Brain microvascular endothelial cell (primary cell): ENCODE measurements at regions not wholly inside any gene's neighbourhood (a gene's known extent, or its start where the extent isn't known, plus 50 kb on each side); places are given as distances from the start of the nearest gene placed in this dataset.

Experiments
- DNase-seq: peaks from one replicate; pipeline ENCODE4 v3.0.0-alpha.2; 2020
- H3K27ac ChIP-seq: fragments of 250-450 bp; sonication (Bioruptor Pico); 2 replicates; pipeline ENCODE4 v1.5.1; 2020; ENCODE audit warnings: mild to moderate bottlenecking, moderate library complexity
- H3K27me3 ChIP-seq: fragments of 250-450 bp; sonication (Bioruptor Pico); replicated peaks from 2 replicates; pipeline ENCODE4 v1.5.1; 2020; ENCODE audit warnings: mild to moderate bottlenecking
- H3K36me3 ChIP-seq: fragments of 250-450 bp; sonication (Bioruptor Pico); replicated peaks from 2 replicates; pipeline ENCODE4 v1.5.1; 2020; ENCODE audit warnings: mild to moderate bottlenecking
- H3K4me3 ChIP-seq: 2 replicates; pipeline ENCODE4 v1.5.1; 2011; ENCODE audit warnings: low read depth, mild to moderate bottlenecking, control low read depth, low read length, moderate library complexity
- in situ Hi-C: cut with HindIII; loops from 2 replicates; pipeline ENCODE4 v1.10.0; 2017; ENCODE audit warnings: low sequenced_read_pairs, low pct_ligation_motif_present
- TF ChIP-seq, protein P1 (sequence below): IDR thresholded peaks from 2 replicates; pipeline ENCODE4 v1.5.1; 2011; ENCODE audit warnings: low read depth, mild to moderate bottlenecking, moderate library complexity, low read length, control low read depth, inconsistent platforms; ENCODE audit errors: missing control alignments

DNA sequence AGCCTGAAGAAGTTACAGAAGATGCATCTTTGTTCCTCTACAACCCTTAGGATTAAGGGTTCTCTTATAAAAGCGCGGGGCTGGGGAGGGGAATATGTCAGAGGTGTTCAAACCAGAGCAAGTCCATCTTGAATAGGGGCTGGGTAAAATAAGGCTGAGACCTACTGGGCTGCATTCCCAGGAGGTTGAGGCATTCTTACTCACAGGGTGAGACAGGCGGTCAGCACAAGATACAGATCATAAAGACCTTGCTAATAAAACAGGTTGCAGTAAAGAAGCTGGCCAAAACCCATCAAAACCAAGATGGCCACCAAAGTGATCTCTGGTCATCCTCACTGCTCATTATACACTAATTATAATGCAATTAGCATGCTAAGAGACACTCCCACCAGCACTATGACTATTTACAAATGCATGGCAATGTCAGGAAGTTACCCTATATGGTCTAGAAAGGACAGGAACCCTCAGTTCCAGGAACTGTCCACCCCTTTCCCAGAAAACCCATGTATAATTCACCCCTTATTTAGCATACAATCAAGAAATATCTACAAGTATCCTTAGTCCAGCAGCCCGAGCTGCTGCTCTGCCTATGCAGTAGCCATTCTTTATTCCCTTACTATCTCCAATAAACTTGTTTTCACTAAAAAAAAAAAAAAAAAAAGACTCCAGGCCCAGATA lies 108.1 kb upstream of the FOXN3 start:
- Histone ChIP-seq H3K4me3 (no peak overlapping the region), H3K27me3 (no peaks in the 10 kb centered on the region), H3K36me3 (no peaks in the 10 kb centered on the region), H3K27ac (no peak overlapping the region)
- TF ChIP-seq, protein P1, sequence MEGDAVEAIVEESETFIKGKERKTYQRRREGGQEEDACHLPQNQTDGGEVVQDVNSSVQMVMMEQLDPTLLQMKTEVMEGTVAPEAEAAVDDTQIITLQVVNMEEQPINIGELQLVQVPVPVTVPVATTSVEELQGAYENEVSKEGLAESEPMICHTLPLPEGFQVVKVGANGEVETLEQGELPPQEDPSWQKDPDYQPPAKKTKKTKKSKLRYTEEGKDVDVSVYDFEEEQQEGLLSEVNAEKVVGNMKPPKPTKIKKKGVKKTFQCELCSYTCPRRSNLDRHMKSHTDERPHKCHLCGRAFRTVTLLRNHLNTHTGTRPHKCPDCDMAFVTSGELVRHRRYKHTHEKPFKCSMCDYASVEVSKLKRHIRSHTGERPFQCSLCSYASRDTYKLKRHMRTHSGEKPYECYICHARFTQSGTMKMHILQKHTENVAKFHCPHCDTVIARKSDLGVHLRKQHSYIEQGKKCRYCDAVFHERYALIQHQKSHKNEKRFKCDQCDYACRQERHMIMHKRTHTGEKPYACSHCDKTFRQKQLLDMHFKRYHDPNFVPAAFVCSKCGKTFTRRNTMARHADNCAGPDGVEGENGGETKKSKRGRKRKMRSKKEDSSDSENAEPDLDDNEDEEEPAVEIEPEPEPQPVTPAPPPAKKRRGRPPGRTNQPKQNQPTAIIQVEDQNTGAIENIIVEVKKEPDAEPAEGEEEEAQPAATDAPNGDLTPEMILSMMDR = no peak
- in situ Hi-C loops = no loop called here
- DNase-seq = no peak

DNA sequence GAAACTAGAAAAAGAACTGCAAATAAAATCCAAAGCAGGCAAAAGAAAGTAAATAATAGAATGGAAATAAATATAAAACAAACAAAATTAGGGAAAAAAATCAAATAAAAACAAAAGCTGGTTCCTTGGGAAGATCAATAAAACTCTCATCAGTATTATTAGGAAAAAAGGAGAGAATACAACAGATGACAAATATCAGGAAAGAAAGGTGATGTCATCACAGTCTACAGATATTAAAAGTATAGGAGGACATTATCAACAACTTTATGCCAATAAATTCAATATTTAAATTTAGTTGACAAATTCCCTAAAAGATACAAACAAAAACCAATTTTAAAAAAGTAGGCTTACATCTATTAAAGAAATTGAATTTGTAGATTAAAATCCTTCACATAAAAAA lies 107.4 kb upstream of the FOXN3 start:
- Histone ChIP-seq H3K36me3 (no peaks in the 10 kb centered on the region), H3K4me3 (no peak overlapping the region), H3K27ac (no peak overlapping the region), H3K27me3 (no peaks in the 10 kb centered on the region)
- in situ Hi-C loops = no loop called here
- DNase-seq = no peak
- TF ChIP-seq, protein P1 = no peak

DNA sequence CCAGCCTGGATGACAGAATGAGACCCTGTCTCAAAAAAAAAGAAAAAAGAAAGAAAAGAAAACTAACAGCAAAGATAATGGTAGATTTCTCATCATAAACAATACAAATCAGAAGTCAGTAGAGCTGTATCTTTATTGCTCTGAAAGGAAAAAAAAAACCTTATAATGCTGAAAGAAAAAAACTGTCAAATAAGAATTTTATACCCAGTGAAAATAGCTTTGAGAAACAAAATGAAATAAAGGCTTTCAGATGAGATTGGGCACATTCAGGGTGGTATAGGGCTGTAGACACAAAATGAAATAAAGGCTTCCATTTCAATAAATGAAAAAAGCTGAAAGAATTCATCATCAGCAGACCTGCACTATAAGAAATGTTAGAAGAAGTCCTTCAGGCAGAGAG lies 105.0 kb upstream of the FOXN3 start:
- no peak for DNase-seq
- TF ChIP-seq, protein P1 = no peak
- Histone ChIP-seq H3K27ac (no peak overlapping the region), H3K27me3 (no peaks in the 10 kb centered on the region), H3K4me3 (no peak overlapping the region), H3K36me3 (no peaks in the 10 kb centered on the region)
- in situ Hi-C loops = no loop called here

DNA sequence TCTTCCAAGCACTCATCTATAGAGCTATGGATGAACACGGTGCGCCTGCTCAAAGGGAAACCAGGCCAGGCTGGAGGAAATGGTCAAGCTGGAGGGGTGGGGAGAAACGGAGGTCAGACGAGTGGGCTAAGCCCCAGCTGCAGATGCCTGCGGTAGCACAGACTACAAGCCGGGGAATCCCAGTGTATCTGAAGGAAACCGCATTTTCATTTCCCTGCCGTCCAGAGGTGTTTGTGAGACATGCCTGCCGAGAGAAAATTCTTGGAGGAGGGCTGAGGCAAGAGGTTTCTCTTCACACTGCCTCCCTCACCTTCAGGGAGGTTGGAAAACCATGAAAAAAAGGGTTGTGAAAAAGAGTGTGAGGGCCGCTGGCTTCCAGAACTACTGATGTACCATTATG lies 102.0 kb upstream of the FOXN3 start:
- in situ Hi-C loops = no loop called here
- no peak overlapping the region for H3K27ac ChIP-seq
- no peaks in the 10 kb centered on the region for H3K36me3 ChIP-seq
- TF ChIP-seq, protein P1 = no peak
- no peaks in the 10 kb centered on the region for H3K27me3 ChIP-seq
- no peak overlapping the region for H3K4me3 ChIP-seq
- no peak for DNase-seq

DNA sequence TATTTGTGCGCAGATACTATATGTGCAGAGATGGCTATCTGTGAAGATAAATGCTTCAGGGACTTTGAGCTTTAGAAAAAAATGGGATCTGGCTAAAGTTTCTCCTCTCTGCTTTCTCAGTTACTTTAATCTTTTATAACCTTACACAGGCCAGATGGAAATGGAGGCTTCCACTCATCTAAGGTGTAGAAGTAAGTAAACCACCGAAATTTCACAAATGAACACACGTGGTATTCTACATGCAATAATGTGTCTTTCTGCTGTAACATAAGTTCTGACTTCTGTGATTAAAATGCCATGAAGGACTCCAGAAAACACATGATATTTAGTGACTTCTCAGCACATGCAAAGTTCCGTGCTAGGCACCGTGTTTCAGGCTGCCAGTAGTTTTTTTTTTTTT lies 99.1 kb upstream of the FOXN3 start:
- Histone ChIP-seq H3K4me3 (no peak overlapping the region), H3K27me3 (no peaks in the 10 kb centered on the region), H3K27ac (no peak overlapping the region), H3K36me3 (no peaks in the 10 kb centered on the region)
- DNase-seq = no peak
- in situ Hi-C loops = no loop called here
- TF ChIP-seq, protein P1 = no peak

DNA sequence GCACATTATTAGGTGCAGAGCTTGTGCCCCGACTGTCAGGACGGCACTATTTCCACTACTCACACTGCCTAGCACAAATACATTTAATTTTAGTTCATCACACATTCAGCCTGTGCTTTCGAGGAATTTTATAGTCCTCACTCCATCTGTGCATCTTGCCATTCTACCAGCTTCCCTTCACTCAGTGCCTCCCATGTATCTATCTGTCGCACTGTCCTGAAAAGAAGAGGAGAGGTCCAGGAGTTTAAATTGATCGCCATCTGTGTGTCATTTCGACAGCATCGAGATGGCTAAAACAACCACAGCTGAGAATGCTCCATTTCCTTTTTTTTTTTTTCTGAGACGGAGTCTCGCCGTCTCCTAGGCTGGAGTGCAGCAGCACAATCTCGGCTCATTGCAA lies 97.6 kb upstream of the FOXN3 start:
- TF ChIP-seq, protein P1 = no peak
- no peak for DNase-seq
- Histone ChIP-seq H3K27me3 (no peaks in the 10 kb centered on the region), H3K27ac (no peak overlapping the region), H3K36me3 (no peaks in the 10 kb centered on the region), H3K4me3 (no peak overlapping the region)
- in situ Hi-C loops = no loop called here
